GM12874 (cell line): ENCODE measurements at regions not wholly inside any gene's neighbourhood (a gene's known extent, or its start where the extent isn't known, plus 50 kb on each side); places are given as distances from the start of the nearest gene placed in this dataset.

ENCODE experiments used
- CTCF ChIP-seq: IDR thresholded peaks from 2 replicates; pipeline ENCODE4 v1.5.1; 2011; ENCODE audit warnings: low read depth, mild to moderate bottlenecking, control low read depth, low read length, moderate library complexity; ENCODE audit not compliant: insufficient read depth

- TF ChIP-seq CTCF, result no peak
These were observed 449.6 kb upstream of the CDH20 start for GRCh38 chr18:60883587-60883986.

GRCh38 chr18:60888071-60888624 lies 445.1 kb upstream of the CDH20 start:
- TF ChIP-seq CTCF, result no peak

- no peak for TF ChIP-seq CTCF
These were observed 443.8 kb upstream of the CDH20 start for GRCh38 chr18:60889442-60889841.

- no peak for TF ChIP-seq CTCF
These were observed 441.3 kb upstream of the CDH20 start for GRCh38 chr18:60891936-60892335.

GRCh38 chr18:60892441-60892840 lies 440.8 kb upstream of the CDH20 start:
- TF ChIP-seq CTCF, result no peak

- no peak for TF ChIP-seq CTCF
These were observed 440.4 kb upstream of the CDH20 start for GRCh38 chr18:60892855-60893254.

- TF ChIP-seq CTCF, result no peak
These were observed 439.7 kb upstream of the CDH20 start for GRCh38 chr18:60893355-60894097.
